Loucy (cell line): ENCODE measurements at regions not wholly inside any gene's neighbourhood (a gene's known extent, or its start where the extent isn't known, plus 50 kb on each side); places are given as distances from the start of the nearest gene placed in this dataset.

Experiments
- H2AFZ ChIP-seq: fragments of 200-600 bp; sonication (generic); 2 replicates; pipeline ENCODE4 v1.6.0; 2016; ENCODE audit warnings: antibody characterized with exemption, mild to moderate bottlenecking, low read length, moderate library complexity
- H3F3A ChIP-seq: fragments of 200-600 bp; 2 replicates; pipeline ENCODE4 v1.6.0; 2016; ENCODE audit warnings: antibody characterized with exemption, low read depth, mild to moderate bottlenecking
- H3K27me3 ChIP-seq: fragments of 200-600 bp; sonication (generic); 2 replicates; pipeline ENCODE4 v1.6.1; 2014; ENCODE audit warnings: low read length, mild to moderate bottlenecking; ENCODE audit not compliant: insufficient read depth, poor library complexity, severe bottlenecking
- H3K36me3 ChIP-seq: fragments of 200-600 bp; sonication (generic); 2 replicates; pipeline ENCODE4 v1.6.1; 2016; ENCODE audit warnings: low read length; ENCODE audit not compliant: insufficient read depth
- H3K4me1 ChIP-seq: fragments of 200-600 bp; sonication (generic); 2 replicates; pipeline ENCODE4 v1.5.1; 2014; ENCODE audit warnings: low read length, mild to moderate bottlenecking; ENCODE audit not compliant: insufficient read depth, poor library complexity, severe bottlenecking
- H3K4me2 ChIP-seq: fragments of 200-600 bp; sonication (generic); 2 replicates; pipeline ENCODE4 v1.6.0; 2014; ENCODE audit warnings: antibody characterized with exemption, low read length, low read depth, mild to moderate bottlenecking; ENCODE audit not compliant: poor library complexity, severe bottlenecking
- H3K4me3 ChIP-seq: fragments of 200-600 bp; sonication (generic); 2 replicates; pipeline ENCODE4 v1.5.1; 2014; ENCODE audit warnings: low read length, mild to moderate bottlenecking, mixed read lengths; ENCODE audit not compliant: poor library complexity, severe bottlenecking
- H3K79me2 ChIP-seq: fragments of 200-600 bp; sonication (generic); 2 replicates; pipeline ENCODE4 v1.6.1; 2014; ENCODE audit warnings: low read length; ENCODE audit not compliant: insufficient read depth
- H3K9ac ChIP-seq: fragments of 200-600 bp; sonication (generic); 2 replicates; pipeline ENCODE4 v1.6.0; 2014; ENCODE audit warnings: mild to moderate bottlenecking, low read depth, low read length, moderate library complexity; ENCODE audit not compliant: poor library complexity, severe bottlenecking
- H3K9me2 ChIP-seq: fragments of 200-600 bp; sonication (generic); replicated peaks from 2 replicates; pipeline ENCODE4 v1.6.1; 2016; ENCODE audit warnings: low read depth, low read length, mixed read lengths
- H3K9me3 ChIP-seq: fragments of 200-600 bp; sonication (generic); 2 replicates; pipeline ENCODE4 v1.6.1; 2014; ENCODE audit warnings: mild to moderate bottlenecking, antibody characterized with exemption, low read length, low read depth; ENCODE audit not compliant: insufficient read depth
- H4K20me1 ChIP-seq: fragments of 200-600 bp; sonication (generic); 2 replicates; pipeline ENCODE4 v1.6.0; 2014; ENCODE audit warnings: antibody characterized with exemption, low read length, mild to moderate bottlenecking; ENCODE audit not compliant: insufficient read depth, poor library complexity, severe bottlenecking
- CTCF ChIP-seq: fragments of 200-600 bp; sonication (generic); conservative IDR thresholded peaks from 2 replicates; pipeline ENCODE4 v1.5.1; 2014; ENCODE audit warnings: mild to moderate bottlenecking, antibody characterized with exemption, low read length
- EZH2phosphoT487 ChIP-seq: fragments of 200-600 bp; IDR thresholded peaks from 2 replicates; pipeline ENCODE4 v1.6.1; 2018; ENCODE audit warnings: antibody characterized with exemption, mild to moderate bottlenecking, moderate library complexity, borderline replicate concordance

- Histone ChIP-seq H3K9me3 (no peaks in the 10 kb centered on the region), H3K27me3 (no peaks in the 10 kb centered on the region), H4K20me1 (no peaks in the 10 kb centered on the region), H3K9me2 (no peaks in the 10 kb centered on the region), H3K4me2 (no peak overlapping the region), H2AFZ (no peak overlapping the region), H3K79me2 (no peaks in the 10 kb centered on the region), H3F3A (no peaks in the 10 kb centered on the region), H3K9ac (no peak overlapping the region), H3K36me3 (no peaks in the 10 kb centered on the region), H3K4me1 (no peaks in the 10 kb centered on the region), H3K4me3 (no peak overlapping the region)
- TF ChIP-seq EZH2phosphoT487 (no peak), CTCF (no peak)
Measured at GRCh38 chr13:54357284-54357933, 1328.8 kb downstream of the OLFM4 start.

- Histone ChIP-seq H3K4me3 (no peak overlapping the region), H3K9me3 (no peaks in the 10 kb centered on the region), H3K9me2 (no peaks in the 10 kb centered on the region), H2AFZ (no peak overlapping the region), H3K36me3 (no peaks in the 10 kb centered on the region), H3K27me3 (no peaks in the 10 kb centered on the region), H3K4me2 (no peak overlapping the region), H3K9ac (no peak overlapping the region), H3F3A (no peaks in the 10 kb centered on the region), H4K20me1 (no peaks in the 10 kb centered on the region), H3K79me2 (no peaks in the 10 kb centered on the region), H3K4me1 (no peaks in the 10 kb centered on the region)
- TF ChIP-seq EZH2phosphoT487 (no peak), CTCF (no peak)
Measured at GRCh38 chr13:54361460-54361859, 1332.8 kb downstream of the OLFM4 start.

GRCh38 chr13:54366728-54367127 lies 1338.1 kb downstream of the OLFM4 start:
- Histone ChIP-seq H3K27me3 (no peaks in the 10 kb centered on the region), H3K79me2 (no peaks in the 10 kb centered on the region), H2AFZ (no peak overlapping the region), H3K4me3 (no peak overlapping the region), H3K9ac (no peak overlapping the region), H3K9me3 (no peaks in the 10 kb centered on the region), H3F3A (no peaks in the 10 kb centered on the region), H3K36me3 (no peaks in the 10 kb centered on the region), H3K4me2 (no peak overlapping the region), H3K4me1 (no peaks in the 10 kb centered on the region), H4K20me1 (no peaks in the 10 kb centered on the region), H3K9me2 (no peaks in the 10 kb centered on the region)
- TF ChIP-seq CTCF (no peak), EZH2phosphoT487 (no peak)
